ENCODE measurements at regions not wholly inside any gene's neighbourhood (a gene's known extent, or its start where the extent isn't known, plus 50 kb on each side); places are given as distances from the start of the nearest gene placed in this dataset.

DNA sequence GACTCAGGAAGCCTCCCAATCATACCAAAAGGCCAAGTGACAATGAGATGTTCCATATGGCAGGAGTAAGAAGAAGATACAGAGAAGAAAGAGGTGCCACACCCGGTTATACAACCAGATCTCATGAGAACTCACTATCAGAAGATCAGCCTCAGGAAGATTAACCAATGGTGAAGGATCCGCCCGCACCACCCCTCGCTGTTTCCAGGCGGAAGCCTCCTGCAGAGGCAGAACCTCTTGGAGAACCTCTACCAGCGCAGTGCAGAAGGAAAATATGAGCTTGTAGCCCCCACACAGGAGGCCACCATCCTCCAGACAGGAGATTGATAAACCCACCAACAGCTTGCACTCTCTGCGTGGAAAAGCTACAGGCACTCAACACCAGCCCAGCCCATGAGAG is 245.1 kb downstream of the POTED start:
- no peak for TF ChIP-seq EZH2phosphoT487 (IDR thresholded peaks at IDR 0.05)
- TF ChIP-seq CTCF (IDR thresholded peaks at IDR 0.05) = no peak

All from neural progenitor cell (in vitro differentiated cells).